ENCODE measurements at regions not wholly inside any gene's neighbourhood (a gene's known extent, or its start where the extent isn't known, plus 50 kb on each side); places are given as distances from the start of the nearest gene placed in this dataset.

- no peak for DNase-seq (ENCODE audit: low read depth)
Observed at GRCh38 chr12:93134175-93134890, 205.2 kb upstream of the EEA1 start.

DNA sequence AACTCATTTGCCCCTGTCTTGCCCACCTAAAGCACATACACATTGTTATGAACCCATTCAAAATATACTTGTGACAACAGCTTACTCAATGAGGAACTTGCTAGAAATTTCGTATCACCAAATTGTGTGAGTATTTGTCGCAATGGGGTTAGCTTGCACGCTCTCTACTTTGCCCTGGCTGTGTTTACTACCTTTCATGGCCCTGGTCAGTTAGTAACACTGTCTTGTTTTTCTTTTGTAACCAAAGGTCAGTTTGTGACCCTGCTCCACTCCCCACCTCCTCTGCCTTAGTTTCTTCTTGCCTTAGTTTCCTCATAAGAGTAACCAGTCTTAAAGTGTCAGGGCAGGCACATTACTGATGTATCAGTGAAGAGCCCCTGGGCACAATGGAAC is 205.8 kb upstream of the EEA1 start:
- no peak for DNase-seq (ENCODE audit: low read depth)

- DNase-seq (ENCODE audit: low read depth): peak; percentile 47
Observed at GRCh38 chr12:93135286-93136239, 206.5 kb upstream of the EEA1 start.

- DNase-seq (ENCODE audit: low read depth): no peak
Observed at GRCh38 chr12:93136253-93137055, 207.4 kb upstream of the EEA1 start.

GRCh38 chr12:93137656-93138612 is 208.8 kb upstream of the EEA1 start:
- peak; percentile 81 for DNase-seq (ENCODE audit: low read depth)

DNA sequence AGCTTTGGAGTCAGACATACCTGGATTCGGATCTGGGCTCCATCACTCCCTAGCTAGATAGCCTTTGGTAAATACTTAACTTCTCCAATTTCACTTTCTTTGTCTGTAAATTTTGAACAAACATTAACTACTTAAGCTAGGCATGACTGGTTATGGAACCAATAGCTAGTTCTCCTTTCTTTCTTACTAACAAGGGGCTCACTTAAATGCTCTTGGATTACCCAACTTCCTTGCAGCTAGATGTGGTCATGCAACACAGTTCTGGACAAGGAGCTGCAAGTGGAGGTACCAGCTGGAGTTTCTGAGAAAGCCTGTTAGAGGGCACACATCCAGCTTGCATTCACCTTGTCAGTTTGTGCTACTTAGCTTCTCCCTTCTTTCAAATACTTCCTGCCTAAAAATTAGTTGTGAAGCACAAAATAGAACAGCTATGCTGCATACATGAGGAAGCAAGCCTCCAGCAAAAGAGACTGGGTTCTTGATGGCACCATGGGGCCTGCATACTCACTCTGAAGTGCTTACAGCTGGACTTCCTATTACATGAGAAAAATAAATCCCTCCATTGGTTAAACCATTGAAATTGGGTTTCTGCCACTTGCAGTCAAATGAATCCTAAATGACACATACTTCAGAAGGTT is 210.1 kb upstream of the EEA1 start:
- DNase-seq (ENCODE audit: low read depth): no peak

- no peak for DNase-seq (ENCODE audit: low read depth)
Observed at GRCh38 chr12:93140325-93140724, 211.2 kb upstream of the EEA1 start.

DNA sequence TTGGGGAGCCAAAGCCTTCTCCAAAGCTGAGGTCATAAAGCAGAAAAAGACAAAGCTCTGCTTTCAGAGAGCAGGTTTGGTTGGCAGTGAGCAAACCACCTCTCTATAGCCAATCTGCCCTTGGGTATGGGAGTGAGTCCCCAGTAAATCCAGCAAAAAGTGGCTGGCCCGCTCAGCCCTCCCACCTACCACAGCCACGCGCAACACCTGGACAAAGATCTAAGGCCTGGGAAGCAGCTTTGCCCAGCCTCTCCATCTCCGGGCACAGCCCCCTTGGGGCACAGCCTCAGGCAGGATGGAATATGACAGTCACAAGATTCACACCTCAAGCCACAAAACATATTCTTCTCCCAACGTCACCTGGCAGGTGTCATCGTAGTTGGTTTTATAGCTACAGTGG is 211.7 kb upstream of the EEA1 start:
- DNase-seq (ENCODE audit: low read depth): no peak

DNA sequence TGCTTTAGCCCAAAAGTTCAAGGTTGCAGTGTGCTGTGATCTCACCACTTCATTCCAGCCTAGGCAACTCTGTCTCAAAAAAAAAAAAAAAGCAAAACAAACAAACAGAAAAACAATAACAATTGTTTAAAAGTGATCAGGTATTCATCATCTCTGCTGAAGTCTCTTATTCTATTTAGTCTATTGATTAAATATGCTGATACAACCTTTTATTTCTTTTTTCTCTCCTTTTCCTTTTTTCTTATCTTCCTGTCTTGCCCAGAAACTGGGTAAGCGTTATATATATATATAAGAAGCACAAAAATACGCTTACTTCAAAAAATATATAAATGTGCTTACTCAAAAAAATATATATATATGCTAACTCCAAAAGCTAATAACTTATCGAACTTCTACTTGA is 213.8 kb upstream of the EEA1 start:
- no peak for DNase-seq (ENCODE audit: low read depth)

- no peak for DNase-seq (ENCODE audit: low read depth)
Observed at GRCh38 chr12:93144109-93144508, 215.0 kb upstream of the EEA1 start.

GRCh38 chr12:93145086-93145485 is 216.0 kb upstream of the EEA1 start:
- DNase-seq (ENCODE audit: low read depth): no peak

- no peak for DNase-seq (ENCODE audit: low read depth)
Observed at GRCh38 chr12:93146263-93146939, 217.3 kb upstream of the EEA1 start.

DNA sequence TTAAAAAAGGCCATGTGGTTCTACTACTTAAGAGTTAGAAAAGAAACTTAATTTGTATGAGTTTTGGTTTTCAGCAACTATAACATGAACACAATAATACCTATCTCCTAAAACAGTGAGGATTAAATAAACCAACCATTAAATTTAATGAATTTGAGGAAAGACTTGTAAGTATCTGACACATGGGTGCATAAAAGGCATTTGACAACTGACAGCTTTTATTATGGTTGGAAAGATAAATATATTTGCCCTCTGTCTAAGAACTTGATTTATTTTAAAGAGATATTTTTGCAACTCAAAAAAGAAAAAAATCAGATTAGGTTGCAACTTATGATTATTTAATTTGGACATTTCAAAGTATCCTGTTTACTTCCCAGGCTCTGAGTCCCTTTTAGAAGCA is 217.9 kb upstream of the EEA1 start:
- DNase-seq (ENCODE audit: low read depth): no peak

DNA sequence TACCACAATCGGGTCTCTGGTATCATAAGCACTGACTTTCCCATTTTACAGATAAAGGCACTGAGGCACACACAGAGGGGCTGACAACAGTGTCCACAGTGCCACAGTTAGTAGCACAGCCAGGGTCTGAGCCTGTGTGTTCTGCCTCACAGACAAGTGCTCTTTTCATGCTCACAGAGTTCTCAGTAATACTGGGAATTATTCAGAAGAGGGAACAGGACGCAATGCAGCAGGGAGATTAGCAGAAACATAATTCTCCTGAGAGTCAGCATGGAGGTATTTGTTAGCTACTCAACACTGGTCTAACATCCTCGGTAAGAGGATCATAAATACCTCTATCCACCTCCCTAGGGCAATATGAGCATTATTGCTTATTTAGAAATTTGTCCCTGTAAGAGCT is 219.3 kb upstream of the EEA1 start:
- DNase-seq (ENCODE audit: low read depth): no peak

DNA sequence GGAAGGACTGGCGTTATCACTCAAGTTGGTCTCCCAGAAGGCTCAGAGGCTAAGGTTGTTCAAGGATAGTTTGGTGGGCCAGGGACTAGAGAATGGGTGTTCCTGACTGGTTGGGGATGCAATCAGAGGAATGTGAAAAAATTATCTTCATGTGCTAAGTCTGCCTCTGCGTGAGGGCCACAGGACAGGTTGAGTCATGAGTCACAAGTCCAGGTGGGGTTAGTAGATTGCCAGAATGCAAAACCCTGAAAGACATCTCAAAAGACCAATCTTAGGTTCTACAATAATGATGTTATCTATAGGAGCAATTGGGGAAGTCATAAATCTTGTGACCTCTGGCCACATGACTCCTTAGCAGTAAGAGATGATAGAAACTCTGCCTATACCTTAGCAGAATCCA is 220.1 kb upstream of the EEA1 start:
- DNase-seq (ENCODE audit: low read depth): no peak

DNA sequence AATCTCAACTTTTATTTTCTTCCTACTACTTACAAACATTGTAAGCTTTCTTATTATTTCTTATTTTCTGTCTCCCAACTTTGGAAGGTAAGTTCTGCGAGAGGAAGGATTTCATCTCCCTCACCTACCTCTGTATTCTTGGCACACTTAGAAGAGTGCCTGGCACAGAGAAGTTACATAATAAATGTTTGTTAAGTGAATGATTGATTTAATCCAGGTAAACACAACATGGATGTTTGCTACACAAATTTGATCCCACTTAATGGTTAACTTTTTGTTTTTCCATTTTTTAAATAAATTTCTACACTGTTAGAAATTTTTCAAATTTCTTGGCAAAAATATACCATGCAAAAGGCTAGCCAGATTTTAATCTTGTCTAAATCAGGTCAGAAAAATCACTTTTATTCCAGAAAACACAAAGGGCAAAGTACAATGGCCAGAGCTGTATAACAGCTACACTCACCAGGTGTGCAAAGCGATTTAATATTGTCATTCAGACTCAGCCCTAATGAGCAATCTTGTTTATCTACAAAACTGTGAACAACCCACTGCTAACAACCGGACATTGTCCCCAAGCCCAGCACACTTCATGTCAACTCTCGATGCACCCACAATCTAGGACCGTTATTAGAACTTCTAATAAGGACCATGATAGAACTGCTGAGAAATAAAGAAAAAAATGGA is 222.1 kb upstream of the EEA1 start:
- no peak for DNase-seq (ENCODE audit: low read depth)

DNA sequence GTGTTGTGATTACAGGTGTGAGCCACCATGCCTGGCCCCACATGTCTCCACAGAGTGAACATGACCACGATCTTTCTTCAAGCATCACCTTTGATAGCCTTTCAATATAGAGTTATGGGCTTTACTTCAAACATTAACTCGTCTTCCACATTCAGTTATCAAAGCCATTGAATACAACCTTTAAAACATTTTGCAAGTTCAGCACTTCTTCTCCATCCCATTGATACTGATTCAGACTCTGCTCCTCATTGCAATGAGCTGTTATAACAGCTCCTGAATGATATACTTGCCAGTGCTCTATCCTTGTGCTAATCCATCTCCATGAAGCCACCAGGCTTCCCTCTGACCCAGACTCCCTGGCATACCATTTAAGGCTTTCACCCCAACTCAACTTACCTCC is 223.5 kb upstream of the EEA1 start:
- DNase-seq (ENCODE audit: low read depth): no peak

- DNase-seq (ENCODE audit: low read depth): no peak
Observed at GRCh38 chr12:93153321-93153720, 224.2 kb upstream of the EEA1 start.

GRCh38 chr12:93154096-93154728 is 223.5 kb upstream of the NUDT4 start:
- DNase-seq (ENCODE audit: low read depth): no peak
